ENCODE measurements at regions not wholly inside any gene's neighbourhood (a gene's known extent, or its start where the extent isn't known, plus 50 kb on each side); places are given as distances from the start of the nearest gene placed in this dataset.
A peak's percentile ranks its signal among the peaks of the same experiment; 100 is the strongest.

DNA sequence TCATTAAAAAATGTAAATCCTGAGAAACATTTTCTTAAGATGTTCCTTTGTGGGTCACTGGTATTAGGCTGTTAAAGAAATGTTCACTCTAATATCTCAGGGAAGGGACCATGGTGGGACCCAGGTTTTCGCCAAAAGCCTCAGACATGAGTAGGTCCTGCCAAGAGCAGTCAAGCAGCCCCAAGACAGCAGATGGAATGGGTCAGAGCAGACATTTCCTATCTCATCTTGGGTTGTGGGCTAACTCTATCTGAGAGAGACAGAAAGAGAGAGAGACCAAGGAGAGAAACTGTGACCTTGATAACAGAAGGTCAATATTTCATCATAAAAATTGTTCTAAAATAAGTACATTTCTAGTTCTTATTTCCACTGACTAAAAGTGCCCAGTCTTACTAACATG, 661.7 kb downstream of the TSN start:
- no peak for DNase-seq (ENCODE audit: low spot score)

DNA sequence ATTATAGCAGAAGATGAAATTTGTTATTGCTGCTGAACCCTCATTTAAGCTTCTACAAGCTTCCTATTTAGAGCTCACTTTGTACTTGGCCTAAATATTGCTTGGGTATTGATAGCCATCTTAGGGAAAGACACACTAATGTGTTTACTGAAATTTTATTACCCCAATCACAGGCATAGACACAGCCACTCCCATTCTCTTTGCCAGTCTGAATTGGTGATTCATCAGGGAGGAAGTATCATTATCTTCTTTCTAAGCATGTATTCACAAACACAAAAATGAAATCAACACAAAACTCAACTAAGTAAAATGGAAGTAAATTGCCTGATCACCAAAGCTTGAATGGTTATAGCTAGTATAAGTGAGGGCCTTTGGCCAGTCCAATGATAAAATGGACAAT, 666.3 kb downstream of the TSN start:
- peak; percentile 8 for DNase-seq (ENCODE audit: low spot score)

DNA sequence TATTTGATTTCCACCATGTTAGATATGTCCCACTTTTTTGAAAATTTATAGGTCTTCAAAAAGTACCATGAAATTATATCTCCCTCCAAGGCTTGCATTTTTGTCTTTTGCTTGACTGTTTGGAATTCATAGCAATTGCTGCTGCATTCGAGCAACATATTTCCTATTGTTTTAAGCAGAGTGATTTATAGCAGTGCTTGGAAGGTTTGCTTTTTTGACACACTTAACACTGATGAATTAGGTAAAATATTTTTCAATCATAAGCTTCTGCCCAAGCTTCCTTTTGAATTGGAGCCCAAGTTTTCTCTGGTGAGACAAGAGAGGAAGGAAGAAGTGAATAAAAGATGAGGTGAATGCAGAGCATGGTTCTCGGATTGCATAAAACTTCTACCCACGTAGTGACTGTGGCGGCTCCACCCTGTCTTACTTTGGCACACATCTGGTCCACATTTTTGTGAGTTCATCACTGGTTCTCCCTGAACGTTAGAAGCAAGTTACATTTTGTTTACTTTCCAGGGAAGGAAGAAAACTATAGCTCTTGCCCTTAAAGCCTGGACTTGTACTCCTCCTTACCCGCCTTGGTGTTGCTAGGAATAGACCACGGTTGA, 667.0 kb downstream of the TSN start:
- peak; percentile 10 for DNase-seq (ENCODE audit: low spot score)

DNA sequence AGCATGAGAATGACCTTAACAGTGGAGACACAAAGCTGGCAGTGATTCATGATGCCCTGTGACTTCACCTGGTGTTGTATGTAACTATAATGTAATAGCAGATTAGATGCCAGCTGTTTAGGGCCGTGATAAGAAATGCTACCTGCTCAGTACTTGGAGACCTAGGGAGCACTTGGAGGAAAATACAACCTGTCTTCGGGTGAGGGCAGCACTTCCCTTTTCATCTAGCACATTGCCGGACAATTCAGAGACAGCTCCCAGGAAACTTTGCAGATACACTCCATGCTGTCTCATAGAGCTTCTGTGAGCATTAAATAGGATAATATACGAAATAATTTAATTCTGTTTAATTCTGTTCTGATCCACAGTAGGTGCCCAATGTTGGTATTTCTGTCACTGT, 668.5 kb downstream of the TSN start:
- no peak for DNase-seq (ENCODE audit: low spot score)

DNA sequence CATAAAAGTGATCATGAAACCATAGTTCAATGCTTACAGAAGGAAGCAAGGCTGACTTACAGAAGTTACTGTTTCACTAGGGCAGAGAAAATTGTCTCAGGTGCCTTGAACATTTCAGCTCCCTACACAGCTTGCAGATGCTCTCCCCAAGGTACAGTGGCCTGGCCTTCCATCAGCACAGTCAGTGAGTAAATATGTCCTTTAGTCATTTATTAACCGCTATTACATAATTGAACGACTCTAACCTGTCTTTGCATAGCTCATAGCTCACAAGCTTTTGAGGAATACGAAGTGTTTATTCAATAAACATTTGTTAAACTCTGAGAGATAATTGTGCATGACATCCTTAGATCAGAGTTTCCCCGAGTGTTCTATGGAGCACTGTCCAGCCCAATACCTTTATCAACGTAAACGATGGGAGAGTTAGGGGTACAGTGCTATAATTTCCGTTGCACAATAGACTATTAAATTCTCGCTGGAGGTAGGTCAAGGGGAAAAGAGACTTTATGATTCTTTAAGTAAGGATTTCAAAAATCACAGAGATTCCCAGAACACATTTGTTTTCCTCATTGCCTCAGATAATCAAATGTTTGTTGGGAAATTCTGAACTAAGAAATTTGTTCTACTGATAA, 677.8 kb downstream of the TSN start:
- no peak for DNase-seq (ENCODE audit: low spot score)

DNA sequence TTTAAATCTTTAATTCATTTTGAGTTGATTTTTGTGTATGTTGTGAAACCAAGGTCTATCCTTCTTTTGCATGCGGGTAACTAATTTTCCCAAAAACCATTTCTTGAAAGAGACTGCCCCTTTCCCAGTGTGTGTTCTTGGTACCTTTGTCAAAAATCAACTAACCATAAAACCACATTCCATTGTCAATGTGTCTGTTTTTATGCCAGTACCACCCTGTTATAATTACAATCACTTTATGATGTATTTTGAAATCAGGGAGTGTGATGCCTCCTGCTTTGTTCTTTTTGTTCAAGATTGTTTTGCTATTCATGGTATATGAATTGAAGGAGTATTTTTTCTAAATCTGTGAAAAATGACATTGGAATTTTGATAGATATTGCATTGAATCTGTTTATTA, 689.6 kb downstream of the TSN start:
- no peak for DNase-seq (ENCODE audit: low spot score)

DNA sequence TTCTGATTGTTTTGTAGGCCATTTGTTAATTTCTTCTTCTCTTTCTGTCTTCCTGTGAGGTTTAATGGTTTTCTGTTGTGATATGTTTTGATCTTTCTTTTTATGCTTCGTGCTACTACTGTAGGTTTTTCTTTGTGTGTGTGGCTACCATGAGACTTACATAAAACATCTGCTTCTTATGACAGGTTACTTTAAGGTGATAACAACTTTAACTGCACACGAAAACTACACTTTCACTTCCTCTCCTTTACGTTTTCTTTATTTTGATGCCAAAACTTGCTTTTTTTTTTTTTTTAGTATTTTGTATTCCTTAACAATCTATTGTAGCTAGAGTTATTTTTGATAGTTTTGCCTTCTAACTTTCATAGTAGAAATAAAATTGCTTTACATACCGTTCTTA, 691.3 kb downstream of the TSN start:
- DNase-seq (ENCODE audit: low spot score) = no peak

DNA sequence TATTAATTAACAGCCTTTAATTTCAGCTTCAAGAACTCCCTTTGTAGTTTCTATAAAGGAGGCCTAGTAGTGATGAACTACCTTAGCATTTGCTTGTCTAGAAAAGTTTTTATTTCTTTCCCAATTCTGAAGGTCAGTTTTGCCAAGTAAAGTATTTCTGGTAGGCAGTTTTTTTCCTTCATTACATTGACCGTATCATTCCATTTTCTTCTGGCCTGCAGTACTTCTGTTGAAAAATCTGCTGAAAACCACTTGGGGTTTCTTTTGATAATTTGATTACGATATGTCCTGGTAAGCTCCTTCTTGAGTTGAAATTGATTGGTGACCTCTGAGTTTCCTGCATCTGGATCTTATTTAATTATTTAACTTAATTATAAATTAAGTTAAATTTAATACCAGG, 691.8 kb downstream of the TSN start:
- DNase-seq (ENCODE audit: low spot score) = no peak

DNA sequence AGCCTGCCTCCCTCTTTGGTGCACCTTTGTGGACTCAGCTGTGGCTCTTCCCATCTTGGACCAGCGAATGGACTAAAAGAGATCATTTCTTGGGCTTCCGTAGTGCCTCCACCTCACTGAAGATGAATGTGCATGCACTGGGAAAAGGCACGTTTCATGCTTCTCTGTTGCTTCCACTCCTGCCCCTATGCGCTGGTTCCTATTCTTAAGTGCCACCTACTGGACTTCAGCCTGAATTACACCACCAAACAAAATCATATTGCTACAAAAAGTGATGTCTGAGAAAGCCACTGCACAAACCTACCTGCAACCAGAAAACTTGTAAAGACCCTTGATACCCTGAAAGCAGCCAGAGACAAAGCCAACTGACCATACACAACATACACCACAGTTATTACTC, 695.6 kb downstream of the TSN start:
- DNase-seq (ENCODE audit: low spot score) = peak; percentile 23

DNA sequence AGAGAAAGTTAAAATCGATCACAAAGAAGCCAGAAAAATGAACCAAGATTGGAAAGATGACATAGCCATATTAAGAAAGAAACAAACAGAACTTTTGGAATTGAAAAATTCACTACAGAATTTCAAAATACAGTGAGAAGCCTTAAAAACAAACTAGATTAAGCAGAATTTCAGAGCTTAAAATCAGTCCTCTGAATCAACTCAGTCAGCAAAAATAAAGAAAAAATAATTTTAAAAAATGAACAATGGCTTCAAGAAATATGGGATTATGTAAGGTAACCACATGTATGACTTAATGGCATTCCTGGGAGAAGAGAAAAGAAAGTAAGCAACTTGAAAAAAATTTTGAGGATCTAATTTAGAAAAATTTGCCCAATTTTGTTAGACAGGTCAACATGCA, 696.2 kb downstream of the TSN start:
- no peak for DNase-seq (ENCODE audit: low spot score)

DNA sequence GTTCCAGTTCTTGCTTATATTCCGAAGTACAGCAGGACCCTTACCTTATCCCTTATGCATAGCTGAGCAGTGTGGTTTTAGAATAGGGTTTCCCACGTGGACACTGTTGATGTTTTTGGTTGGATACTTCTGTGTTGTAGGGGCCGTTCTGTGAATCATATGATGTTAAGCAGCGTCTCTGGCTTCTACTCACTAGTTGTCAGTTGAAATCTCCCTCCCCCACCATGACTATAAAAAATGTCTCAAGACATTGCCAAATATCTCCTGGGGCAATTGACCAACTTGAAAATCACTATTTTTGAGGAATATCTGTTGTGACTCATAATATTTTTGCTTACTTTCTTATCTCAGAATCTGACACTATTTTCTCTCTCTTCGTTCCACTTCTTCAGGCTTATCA, 713.7 kb downstream of the TSN start:
- DNase-seq (ENCODE audit: low spot score) = no peak

DNA sequence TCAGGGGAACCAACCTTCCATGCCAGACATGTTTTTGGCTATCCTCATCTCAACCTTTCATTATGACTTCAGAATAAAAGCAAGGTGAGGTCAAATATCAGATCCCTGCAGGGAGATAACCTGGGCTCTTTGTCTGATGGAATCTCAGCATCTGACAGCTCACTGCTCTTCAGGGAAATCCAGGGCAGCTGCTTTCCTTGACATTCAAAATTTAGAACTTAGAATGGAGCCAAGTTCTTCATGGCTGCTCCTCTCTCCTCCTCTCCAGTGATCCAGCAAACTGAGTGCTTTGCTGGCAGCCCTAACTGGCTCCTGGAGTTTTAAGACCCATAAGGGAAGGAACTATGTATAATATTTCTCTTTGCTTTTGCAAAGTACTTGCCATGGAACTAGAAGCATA, 716.3 kb downstream of the TSN start:
- DNase-seq (ENCODE audit: low spot score) = no peak

DNA sequence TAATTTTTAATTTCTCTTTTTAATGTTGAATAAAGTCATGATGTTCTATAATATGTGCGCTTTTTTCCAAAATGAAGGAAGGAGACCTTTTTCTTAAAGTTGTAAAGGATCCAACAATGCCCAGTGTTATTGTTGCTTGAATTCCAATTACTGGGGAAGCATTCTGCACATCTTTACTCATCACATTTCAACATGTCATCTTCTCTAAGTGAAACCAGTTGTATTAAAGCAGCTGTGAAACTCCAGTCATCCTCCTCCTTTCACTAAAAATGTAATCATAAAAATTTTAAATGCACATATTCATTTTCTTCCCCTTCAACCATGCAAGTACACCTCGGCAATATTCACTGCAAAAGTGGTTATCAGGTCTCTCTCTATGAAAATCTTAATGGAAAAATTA, 722.7 kb downstream of the TSN start:
- peak; percentile 36 for DNase-seq (ENCODE audit: low spot score)

DNA sequence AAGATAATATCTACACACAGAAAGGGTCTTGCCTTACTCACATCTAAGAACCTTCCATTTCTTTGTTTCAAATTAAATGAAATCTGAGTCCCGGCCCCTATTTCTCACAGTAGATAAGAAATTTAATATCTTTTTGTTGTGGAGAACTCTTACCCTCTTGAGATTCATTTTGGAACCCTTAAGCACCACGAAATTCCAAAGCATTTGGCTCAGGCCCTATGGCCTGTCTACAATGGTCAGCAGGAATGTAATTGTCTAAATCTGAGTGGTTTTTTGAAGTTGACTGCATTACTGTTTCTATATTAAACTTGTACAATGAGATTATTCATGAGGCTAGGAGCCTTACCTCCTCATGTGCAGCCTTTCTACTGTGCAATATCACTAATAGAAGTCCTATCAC, 723.3 kb downstream of the TSN start:
- DNase-seq (ENCODE audit: low spot score) = peak; percentile 44

DNA sequence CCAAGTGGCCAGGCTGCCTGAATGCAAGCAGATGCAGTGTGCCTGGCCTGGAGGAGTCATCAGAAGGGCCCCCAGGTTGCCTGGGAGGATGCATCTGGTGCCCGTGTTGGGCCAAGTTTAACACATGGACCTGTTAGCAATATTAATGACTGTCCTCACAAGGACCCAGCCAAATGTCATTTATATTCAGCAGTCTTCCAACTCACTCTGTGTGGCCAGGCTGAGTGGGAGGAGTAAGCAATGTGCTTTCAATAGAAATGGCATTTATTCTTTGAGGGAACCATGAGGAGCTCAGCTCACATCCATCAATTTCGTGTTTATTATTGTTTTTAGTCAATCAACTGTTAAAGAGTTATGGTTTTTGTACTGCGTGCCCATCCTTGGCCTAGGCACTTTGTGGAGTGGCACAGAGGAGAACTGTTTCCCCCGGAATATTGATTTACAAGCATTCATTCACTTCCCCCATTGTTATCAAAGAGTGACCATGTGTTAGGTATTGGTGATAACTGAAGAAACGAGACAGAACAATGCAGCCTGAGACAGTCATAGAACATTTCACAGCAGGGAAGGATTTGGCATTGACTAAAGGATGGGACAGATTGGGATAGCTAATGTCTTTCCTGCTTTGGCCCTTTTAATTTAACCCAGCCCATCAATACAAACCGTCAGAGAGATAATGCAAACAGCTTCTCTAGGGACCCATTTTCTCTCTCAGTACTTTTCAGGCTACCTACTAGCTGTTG, 725.2 kb downstream of the TSN start:
- no peak for DNase-seq (ENCODE audit: low spot score)

DNA sequence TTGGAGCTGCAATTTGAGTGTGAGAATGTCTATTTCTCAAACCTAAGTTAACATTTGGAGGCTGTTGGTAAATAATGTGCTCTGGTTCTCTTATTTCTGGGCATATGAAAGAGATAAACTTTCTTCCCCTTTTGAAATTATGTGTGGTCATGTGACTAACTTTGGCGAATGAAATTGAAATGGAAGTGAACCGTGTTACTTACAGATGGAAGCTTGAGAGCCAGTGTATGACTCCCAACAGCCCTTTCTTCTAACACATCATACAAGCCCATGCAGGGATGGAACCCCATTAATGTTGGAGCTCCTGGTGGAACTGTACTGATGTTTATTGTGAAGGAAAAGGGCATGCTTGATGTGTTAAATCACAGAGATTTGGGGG, 725.8 kb downstream of the TSN start:
- DNase-seq (ENCODE audit: low spot score) = no peak

DNA sequence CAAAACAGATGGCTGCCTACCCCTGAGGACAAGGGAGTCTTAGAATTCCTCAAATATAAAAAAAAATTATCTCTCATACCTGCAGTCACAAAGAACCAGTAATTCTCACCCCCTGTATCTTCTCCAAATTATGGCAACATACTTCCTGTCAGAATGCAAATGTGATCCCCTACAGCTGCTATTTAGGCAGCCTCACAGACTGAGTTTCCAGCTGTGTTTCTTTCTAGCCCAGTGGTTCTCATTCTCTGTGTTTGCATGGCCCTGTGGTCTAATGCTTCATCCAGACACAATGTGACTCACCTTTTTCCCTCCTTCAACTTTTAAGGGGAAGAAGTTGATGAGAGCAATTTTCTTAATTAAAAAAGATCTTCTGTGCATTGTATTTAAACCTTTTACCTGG, 726.3 kb downstream of the TSN start:
- DNase-seq (ENCODE audit: low spot score) = no peak

DNA sequence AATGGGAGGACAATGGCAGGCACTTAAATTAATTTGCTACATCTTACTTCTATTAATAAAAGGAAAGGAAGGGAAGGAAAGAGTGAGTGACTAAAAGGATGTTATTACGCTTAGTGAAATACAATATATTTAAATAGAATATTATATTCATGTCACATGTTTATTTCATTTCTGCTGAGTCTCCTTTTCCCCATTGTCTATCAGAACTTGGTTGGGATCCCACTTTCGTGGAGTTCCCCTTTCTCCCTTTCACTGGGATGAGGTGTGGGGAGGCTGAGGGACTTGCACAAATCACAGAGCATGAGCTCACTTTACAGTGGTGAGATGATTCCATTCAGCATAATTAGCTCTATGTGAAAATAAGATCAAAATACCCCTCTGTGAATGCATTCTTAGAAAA, 730.6 kb downstream of the TSN start:
- no peak for DNase-seq (ENCODE audit: low spot score)

DNA sequence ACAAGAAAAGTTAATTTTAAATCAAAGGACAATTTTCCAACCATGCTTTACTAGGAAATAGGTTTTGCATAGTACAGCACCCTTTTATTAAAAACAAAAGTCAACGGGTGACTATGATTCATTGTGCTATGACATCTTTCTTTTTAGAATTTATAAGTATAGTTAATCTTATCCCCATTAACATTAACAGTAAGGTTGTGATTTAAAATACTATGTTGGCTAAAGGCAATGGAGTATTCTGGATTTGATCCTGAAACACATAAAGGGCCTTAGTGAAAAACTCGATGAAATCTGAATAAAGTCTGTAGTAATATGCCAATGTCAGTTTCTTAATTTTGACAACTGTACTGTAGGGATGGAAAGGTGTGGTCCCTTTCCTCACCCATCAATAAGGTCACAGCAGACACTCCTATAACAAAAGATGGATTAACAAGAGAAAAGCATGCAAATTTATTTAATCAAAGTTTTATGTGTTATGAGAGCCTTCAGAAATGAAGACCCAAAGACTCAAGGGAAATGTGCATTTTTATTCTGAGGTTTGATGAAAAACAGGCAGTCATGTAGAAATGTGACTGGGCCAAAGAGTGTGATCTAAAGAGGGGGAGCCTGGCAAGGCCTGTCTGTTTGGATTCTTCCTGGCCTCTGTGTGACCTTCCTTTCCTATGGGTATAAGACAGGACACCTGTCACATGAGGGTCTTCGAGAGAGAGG, 731.4 kb downstream of the TSN start:
- no peak for DNase-seq (ENCODE audit: low spot score)

DNA sequence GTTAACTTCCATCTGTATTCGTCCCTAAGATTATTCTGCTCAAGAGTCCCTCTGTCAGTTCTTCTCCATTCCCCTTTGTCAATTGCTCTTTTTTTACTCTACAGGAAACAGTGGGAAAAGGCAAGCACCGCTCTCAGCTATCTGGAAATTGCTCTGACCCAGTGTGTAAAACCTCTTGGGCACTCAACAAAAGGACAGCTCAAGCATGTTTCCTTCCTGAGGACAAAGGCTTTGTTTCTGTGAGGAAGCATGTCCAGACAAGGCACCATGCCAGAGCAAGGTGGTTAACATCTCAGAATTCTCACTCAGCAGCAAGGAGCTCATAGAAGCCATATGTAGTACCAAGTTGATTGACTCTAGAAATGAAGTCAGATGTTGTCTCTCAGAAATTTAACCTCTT, 735.6 kb downstream of the TSN start:
- DNase-seq (ENCODE audit: low spot score) = no peak

DNA sequence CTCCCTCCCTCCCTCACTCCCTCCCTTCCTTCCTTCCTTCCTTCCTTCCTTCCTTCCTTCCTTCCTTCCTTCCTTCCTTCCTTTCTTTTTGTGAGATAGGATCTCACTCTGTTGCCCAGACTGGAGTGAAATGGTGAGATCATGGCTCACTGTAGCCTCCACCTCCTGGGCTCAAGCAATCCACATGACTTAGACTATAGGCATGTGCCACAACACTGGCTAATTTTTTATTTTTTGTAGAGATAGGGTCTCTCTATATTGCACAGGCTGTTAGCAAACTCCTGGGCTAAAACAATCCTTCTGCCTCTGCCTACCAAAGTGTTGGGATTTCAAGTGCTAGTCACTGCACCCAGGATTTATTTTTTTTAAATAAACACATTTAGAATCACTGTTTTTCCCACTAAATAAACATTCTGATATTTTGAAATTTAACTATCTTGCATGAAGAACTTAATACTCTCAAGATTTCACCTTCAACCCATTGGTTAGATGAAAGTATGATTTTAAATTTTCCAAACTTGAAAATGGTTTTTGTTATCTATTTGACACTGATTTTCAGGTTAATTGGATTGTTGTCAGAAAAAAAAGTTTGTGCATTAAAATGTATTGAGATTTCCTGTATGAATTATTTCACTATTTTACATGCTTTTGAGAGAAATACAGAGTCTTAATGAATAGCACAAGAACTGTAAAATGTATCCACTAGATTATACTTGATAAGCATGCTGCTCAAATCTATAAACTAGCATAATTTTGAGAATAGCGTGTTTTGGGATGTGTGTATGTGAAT, 745.1 kb downstream of the TSN start:
- no peak for DNase-seq (ENCODE audit: low spot score)

DNA sequence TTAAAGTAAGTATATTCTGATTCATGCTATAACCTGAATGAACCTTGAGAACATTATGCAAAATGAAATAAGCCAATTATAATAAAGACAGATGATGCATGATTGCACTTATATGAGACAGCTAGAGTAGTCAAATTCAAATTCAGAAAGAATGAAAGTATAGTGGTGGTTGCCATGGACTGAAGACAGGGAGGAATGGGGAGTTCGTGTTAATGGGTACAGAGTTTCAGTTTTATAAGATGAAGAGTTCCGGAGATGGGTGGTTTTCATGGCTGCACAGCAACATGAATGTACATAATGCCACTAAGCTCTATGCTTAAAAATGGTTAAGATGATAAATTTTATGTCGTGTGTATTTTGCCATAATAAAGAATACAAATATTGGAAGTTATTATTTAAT, 751.2 kb downstream of the TSN start:
- no peak for DNase-seq (ENCODE audit: low spot score)

All from GM03348 (cell line).